ENCODE measurements at regions not wholly inside any gene's neighbourhood (a gene's known extent, or its start where the extent isn't known, plus 50 kb on each side); places are given as distances from the start of the nearest gene placed in this dataset.

GRCh38 chr5:57410374-57411320, 72.0 kb downstream of the ACTBL2 start:
- H3K36me3 Mint-ChIP-seq (ENCODE audit: low read depth) = no peaks in the 10 kb centered on the region
- CTCF ChIA-PET = interaction anchor here (0.8 to 1.1 kb wide), 2 partner anchors 9 to 27 kb away, joined by 3 read pairs; no protein-coding TSS in a partner anchor

GRCh38 chr5:57408714-57409113, 73.9 kb downstream of the ACTBL2 start:
- Mint-ChIP-seq H3K9me3 (no peaks in the 10 kb centered on the region), H3K27ac (no peak overlapping the region), H3K4me3 (no peak overlapping the region), H3K27me3 (peaks cover 3% of the 10 kb centered on the region), H3K4me1 (no peaks in the 10 kb centered on the region), H3K36me3 (ENCODE audit: low read depth) (no peaks in the 10 kb centered on the region)
- ChIA-PET POLR2A (no interaction called here), CTCF (no interaction called here)
- DNase-seq = no peak

More at GRCh38 chr5:57410374-57411320, 72.0 kb downstream of the ACTBL2 start:
- Mint-ChIP-seq H3K4me3 (no peak overlapping the region), H3K4me1 (no peaks in the 10 kb centered on the region), H3K9me3 (no peaks in the 10 kb centered on the region), H3K27me3 (no peaks in the 10 kb centered on the region), H3K27ac (no peak overlapping the region)
- POLR2A ChIA-PET = no interaction called here
- no peak for DNase-seq

GRCh38 chr5:57408285-57408684, 74.3 kb downstream of the ACTBL2 start:
- Mint-ChIP-seq H3K4me3 (no peak overlapping the region), H3K9me3 (no peaks in the 10 kb centered on the region), H3K36me3 (ENCODE audit: low read depth) (no peaks in the 10 kb centered on the region), H3K4me1 (no peaks in the 10 kb centered on the region), H3K27ac (no peak overlapping the region), H3K27me3 (peaks cover 3% of the 10 kb centered on the region)
- POLR2A ChIA-PET = no interaction called here
- DNase-seq = no peak
- CTCF ChIA-PET = no interaction called here

- Mint-ChIP-seq H3K4me3 (no peak overlapping the region), H3K4me1 (no peaks in the 10 kb centered on the region), H3K9me3 (no peaks in the 10 kb centered on the region), H3K27ac (no peak overlapping the region), H3K36me3 (ENCODE audit: low read depth) (no peaks in the 10 kb centered on the region), H3K27me3 (peaks cover 3% of the 10 kb centered on the region)
- DNase-seq = no peak
- ChIA-PET CTCF (no interaction called here), POLR2A (no interaction called here)
These were observed 75.2 kb downstream of the ACTBL2 start for GRCh38 chr5:57407391-57407790.

- Mint-ChIP-seq H3K27me3 (peaks cover 3% of the 10 kb centered on the region), H3K4me3 (no peak overlapping the region), H3K36me3 (ENCODE audit: low read depth) (no peaks in the 10 kb centered on the region), H3K27ac (no peak overlapping the region), H3K4me1 (no peaks in the 10 kb centered on the region), H3K9me3 (no peaks in the 10 kb centered on the region)
- DNase-seq = no peak
- POLR2A ChIA-PET = no interaction called here
- CTCF ChIA-PET = no interaction called here
These were observed 76.0 kb downstream of the ACTBL2 start for GRCh38 chr5:57406641-57407040.

GRCh38 chr5:57405984-57406383, 76.6 kb downstream of the ACTBL2 start:
- no peak overlapping the region for H3K27ac Mint-ChIP-seq
- POLR2A ChIA-PET = no interaction called here
- H3K27me3 Mint-ChIP-seq = peaks cover 3% of the 10 kb centered on the region
- H3K4me3 Mint-ChIP-seq = no peak overlapping the region
- DNase-seq = no peak
- no peaks in the 10 kb centered on the region for H3K36me3 Mint-ChIP-seq (ENCODE audit: low read depth)
- no peaks in the 10 kb centered on the region for H3K4me1 Mint-ChIP-seq
- CTCF ChIA-PET = no interaction called here
- no peaks in the 10 kb centered on the region for H3K9me3 Mint-ChIP-seq

GRCh38 chr5:57402761-57403160, 79.8 kb downstream of the ACTBL2 start:
- Mint-ChIP-seq H3K4me1 (no peaks in the 10 kb centered on the region), H3K36me3 (ENCODE audit: low read depth) (no peaks in the 10 kb centered on the region), H3K9me3 (no peaks in the 10 kb centered on the region), H3K27me3 (peaks cover 3% of the 10 kb centered on the region), H3K4me3 (no peak overlapping the region), H3K27ac (no peak overlapping the region)
- ChIA-PET CTCF (no interaction called here), POLR2A (no interaction called here)
- no peak for DNase-seq

- H3K9me3 Mint-ChIP-seq = no peaks in the 10 kb centered on the region
- H3K27ac Mint-ChIP-seq = no peak overlapping the region
- no peak for DNase-seq
- H3K36me3 Mint-ChIP-seq (ENCODE audit: low read depth) = no peaks in the 10 kb centered on the region
- H3K4me3 Mint-ChIP-seq = no peak overlapping the region
- ChIA-PET CTCF (interaction anchor here (0.6 to 0.9 kb wide), 2 partner anchors 9 to 107 kb away, joined by 3 read pairs; no protein-coding TSS in a partner anchor), POLR2A (no interaction called here)
- H3K27me3 Mint-ChIP-seq = peaks cover 3% of the 10 kb centered on the region
- no peaks in the 10 kb centered on the region for H3K4me1 Mint-ChIP-seq
These were observed 80.3 kb downstream of the ACTBL2 start for GRCh38 chr5:57402348-57402747.

- POLR2A ChIA-PET = no interaction called here
- Mint-ChIP-seq H3K27me3 (no peaks in the 10 kb centered on the region), H3K27ac (no peak overlapping the region), H3K36me3 (ENCODE audit: low read depth) (no peaks in the 10 kb centered on the region), H3K9me3 (no peaks in the 10 kb centered on the region), H3K4me1 (no peaks in the 10 kb centered on the region), H3K4me3 (no peak overlapping the region)
- CTCF ChIA-PET = interaction anchor here (0.8 kb wide), 1 partner anchor 16 kb away, joined by 3 read pairs; no protein-coding TSS in a partner anchor
- DNase-seq = no peak
These were observed 84.1 kb downstream of the ACTBL2 start for GRCh38 chr5:57398413-57399093.

GRCh38 chr5:57396701-57397100, 85.9 kb downstream of the ACTBL2 start:
- Mint-ChIP-seq H3K36me3 (ENCODE audit: low read depth) (no peaks in the 10 kb centered on the region), H3K4me3 (no peak overlapping the region), H3K4me1 (no peaks in the 10 kb centered on the region), H3K27me3 (peaks cover under 1% of the 10 kb centered on the region), H3K27ac (no peak overlapping the region), H3K9me3 (no peaks in the 10 kb centered on the region)
- CTCF ChIA-PET = no interaction called here
- DNase-seq = no peak
- POLR2A ChIA-PET = no interaction called here

- Mint-ChIP-seq H3K36me3 (ENCODE audit: low read depth) (no peaks in the 10 kb centered on the region), H3K4me3 (no peak overlapping the region), H3K27ac (no peak overlapping the region), H3K27me3 (peaks cover 2% of the 10 kb centered on the region), H3K9me3 (no peaks in the 10 kb centered on the region), H3K4me1 (no peaks in the 10 kb centered on the region)
- ChIA-PET CTCF (interaction anchor here (0.8 kb wide), 1 partner anchor 1052 kb away, joined by 3 read pairs; no protein-coding TSS in a partner anchor), POLR2A (no interaction called here)
- no peak for DNase-seq
These were observed 88.0 kb downstream of the ACTBL2 start for GRCh38 chr5:57394421-57395210.

GRCh38 chr5:57386958-57387357, 95.7 kb downstream of the ACTBL2 start:
- ChIA-PET POLR2A (no interaction called here), CTCF (interaction anchor here (0.6 kb wide), 2 partner anchors 12 to 740 kb away, joined by 3 read pairs; no protein-coding TSS in a partner anchor)
- no peak for DNase-seq
- no peak overlapping the region for H3K27ac Mint-ChIP-seq
- H3K9me3 Mint-ChIP-seq = no peaks in the 10 kb centered on the region
- H3K27me3 Mint-ChIP-seq = peaks cover 2% of the 10 kb centered on the region
- H3K4me1 Mint-ChIP-seq = peaks cover 10% of the 10 kb centered on the region
- no peaks in the 10 kb centered on the region for H3K36me3 Mint-ChIP-seq (ENCODE audit: low read depth)
- H3K4me3 Mint-ChIP-seq = no peak overlapping the region
